Vagina (tissue), 2 donors: ENCODE measurements at regions not wholly inside any gene's neighbourhood (a gene's known extent, or its start where the extent isn't known, plus 50 kb on each side); places are given as distances from the start of the nearest gene placed in this dataset.

Experiments
- DNase-seq, 2 donors: peaks; one replicate each; pipeline ENCODE4 v3.0.0-alpha.2; 2017; ENCODE audit errors: extremely low spot score in 2 of 2
- H3K27ac ChIP-seq: fragments of 200-600 bp; sonication (generic); one replicate; pipeline ENCODE4 v1.5.1; 2019
- H3K27me3 ChIP-seq: fragments of 200-600 bp; sonication (generic); one replicate; pipeline ENCODE4 v1.5.1; 2019
- H3K36me3 ChIP-seq, 2 donors: fragments of 200-600 bp; sonication (generic); one replicate each; pipeline ENCODE4 v1.5.1; 2017 to 2019
- H3K4me1 ChIP-seq: fragments of 200-600 bp; sonication (generic); one replicate; pipeline ENCODE4 v1.5.1; 2019
- H3K4me3 ChIP-seq, 2 donors: fragments of 200-600 bp; sonication (generic); 1 replicate in 1 of 2; 2 replicates in 1 of 2; pipeline ENCODE4 v1.5.1; 2016 to 2019
- H3K9me3 ChIP-seq: fragments of 200-600 bp; sonication (generic); one replicate; pipeline ENCODE4 v1.5.1; 2019
- POLR2A ChIP-seq, 2 donors: fragments of 450-650 bp; IDR thresholded peaks; one replicate each; pipeline ENCODE4 v1.6.1; 2017; ENCODE audit warnings: antibody characterized with exemption in 2 of 2, mild to moderate bottlenecking in 2 of 2, moderate library complexity in 2 of 2
- POLR2AphosphoS5 ChIP-seq, 2 donors: sonication (generic); formaldehyde crosslinking; IDR thresholded peaks; one replicate each; pipeline ENCODE4 v1.9.0; 2017; ENCODE audit warnings: antibody characterized with exemption in 2 of 2, mild to moderate bottlenecking in 2 of 2, low read depth in 1 of 2; ENCODE audit not compliant: insufficient read depth in 1 of 2
- intact Hi-C: fragments of 100-400 bp; cut with DNase I; formaldehyde crosslinking; loops from one replicate; pipeline ENCODE4 v1.15.1; 2023
- TF ChIP-seq, protein P1 (sequence below), 3 experiments: fragments of 450-650 bp in 2 of 3; fragments of 200-600 bp in 1 of 3; sonication (generic) in 1 of 3; IDR thresholded peaks; one replicate each; pipeline ENCODE4 v1.5.1; 2017 to 2019; ENCODE audit warnings: antibody characterized with exemption in 3 of 3, mild to moderate bottlenecking in 2 of 3, moderate library complexity in 2 of 3

- H3K27ac ChIP-seq = no peak overlapping the region
- TF ChIP-seq, protein P1, sequence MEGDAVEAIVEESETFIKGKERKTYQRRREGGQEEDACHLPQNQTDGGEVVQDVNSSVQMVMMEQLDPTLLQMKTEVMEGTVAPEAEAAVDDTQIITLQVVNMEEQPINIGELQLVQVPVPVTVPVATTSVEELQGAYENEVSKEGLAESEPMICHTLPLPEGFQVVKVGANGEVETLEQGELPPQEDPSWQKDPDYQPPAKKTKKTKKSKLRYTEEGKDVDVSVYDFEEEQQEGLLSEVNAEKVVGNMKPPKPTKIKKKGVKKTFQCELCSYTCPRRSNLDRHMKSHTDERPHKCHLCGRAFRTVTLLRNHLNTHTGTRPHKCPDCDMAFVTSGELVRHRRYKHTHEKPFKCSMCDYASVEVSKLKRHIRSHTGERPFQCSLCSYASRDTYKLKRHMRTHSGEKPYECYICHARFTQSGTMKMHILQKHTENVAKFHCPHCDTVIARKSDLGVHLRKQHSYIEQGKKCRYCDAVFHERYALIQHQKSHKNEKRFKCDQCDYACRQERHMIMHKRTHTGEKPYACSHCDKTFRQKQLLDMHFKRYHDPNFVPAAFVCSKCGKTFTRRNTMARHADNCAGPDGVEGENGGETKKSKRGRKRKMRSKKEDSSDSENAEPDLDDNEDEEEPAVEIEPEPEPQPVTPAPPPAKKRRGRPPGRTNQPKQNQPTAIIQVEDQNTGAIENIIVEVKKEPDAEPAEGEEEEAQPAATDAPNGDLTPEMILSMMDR (IDR thresholded peaks at IDR 0.05) = no peak
- no peak for TF ChIP-seq POLR2A (IDR thresholded peaks at IDR 0.05)
- TF ChIP-seq POLR2AphosphoS5 (IDR thresholded peaks at IDR 0.05; ENCODE audit: insufficient read depth in 1 of 2, low read depth in 1 of 2) = no peak
Observed at GRCh38 chr9:28120626-28121025, 547.3 kb upstream of the C9orf72 start.

DNA sequence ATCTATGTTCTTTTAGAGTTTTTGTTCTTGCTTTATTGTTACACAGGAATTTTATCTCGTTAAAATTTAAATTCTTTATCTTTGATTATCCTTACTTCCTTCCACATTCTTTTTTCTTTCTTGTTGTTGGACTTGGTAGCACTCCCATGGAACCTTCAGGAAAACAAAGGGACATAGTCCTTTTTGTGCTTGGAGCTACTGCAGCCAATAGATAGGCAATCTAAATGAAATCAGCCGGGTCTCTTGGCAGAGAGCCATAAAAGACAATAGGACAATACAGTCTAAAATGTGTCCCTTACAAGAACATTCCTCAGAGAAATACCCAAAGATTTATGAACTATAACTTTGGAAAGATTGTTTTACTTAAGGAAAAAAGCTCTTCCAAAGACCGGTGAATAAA is 548.1 kb upstream of the C9orf72 start:
- DNase-seq = no peak
- Histone ChIP-seq H3K36me3 (no peaks in the 10 kb centered on the region), H3K4me3 (no peak overlapping the region), H3K9me3 (no peaks in the 10 kb centered on the region), H3K27ac (no peak overlapping the region), H3K4me1 (no peaks in the 10 kb centered on the region), H3K27me3 (no peaks in the 10 kb centered on the region)
- no peak for TF ChIP-seq POLR2A (IDR thresholded peaks at IDR 0.05)
- TF ChIP-seq, protein P1 (IDR thresholded peaks at IDR 0.05) = no peak
- no peak for TF ChIP-seq POLR2AphosphoS5 (IDR thresholded peaks at IDR 0.05; ENCODE audit: insufficient read depth in 1 of 2, low read depth in 1 of 2)
- intact Hi-C loops = no loop called here

More at GRCh38 chr9:28120626-28121025, 547.3 kb upstream of the C9orf72 start:
- DNase-seq = no peak
- no peaks in the 10 kb centered on the region for H3K36me3 ChIP-seq
- H3K9me3 ChIP-seq = no peaks in the 10 kb centered on the region
- no peaks in the 10 kb centered on the region for H3K27me3 ChIP-seq
- H3K4me1 ChIP-seq = no peaks in the 10 kb centered on the region
- no peak overlapping the region for H3K4me3 ChIP-seq
- intact Hi-C loops = no loop called here

GRCh38 chr9:28124917-28125316 is 551.6 kb upstream of the C9orf72 start:
- TF ChIP-seq POLR2A (IDR thresholded peaks at IDR 0.05) (no peak), POLR2AphosphoS5 (IDR thresholded peaks at IDR 0.05; ENCODE audit: insufficient read depth in 1 of 2, low read depth in 1 of 2) (no peak)
- TF ChIP-seq, protein P1 (IDR thresholded peaks at IDR 0.05) = no peak
- Histone ChIP-seq H3K4me1 (no peaks in the 10 kb centered on the region), H3K27me3 (no peaks in the 10 kb centered on the region), H3K9me3 (no peaks in the 10 kb centered on the region), H3K27ac (no peak overlapping the region), H3K36me3 (no peaks in the 10 kb centered on the region), H3K4me3 (no peak overlapping the region)
- intact Hi-C loops = no loop called here
- DNase-seq = no peak

DNA sequence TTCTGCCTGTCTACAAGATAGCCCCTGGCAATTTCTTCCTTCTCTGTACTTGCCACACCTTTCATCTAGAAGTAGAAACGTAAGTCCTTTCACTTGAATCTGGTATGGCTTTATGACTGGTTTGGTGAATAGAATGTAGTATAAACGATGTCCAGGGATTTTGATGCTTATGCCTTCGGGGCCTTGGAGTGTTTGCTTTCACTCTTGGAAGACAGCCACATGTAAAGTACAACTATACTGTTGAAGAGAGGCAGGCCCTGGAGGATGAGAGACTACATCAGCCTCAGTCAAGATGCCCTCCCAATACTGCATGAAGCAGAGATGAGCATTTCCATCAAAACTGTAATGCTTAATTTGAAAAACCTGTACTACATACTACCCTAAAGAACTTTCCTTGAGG is 553.8 kb upstream of the C9orf72 start:
- H3K4me3 ChIP-seq = no peak overlapping the region
- no peaks in the 10 kb centered on the region for H3K27me3 ChIP-seq
- TF ChIP-seq, protein P1 (IDR thresholded peaks at IDR 0.05) = no peak
- TF ChIP-seq POLR2A (IDR thresholded peaks at IDR 0.05) (no peak), POLR2AphosphoS5 (IDR thresholded peaks at IDR 0.05; ENCODE audit: insufficient read depth in 1 of 2, low read depth in 1 of 2) (no peak)
- no peaks in the 10 kb centered on the region for H3K36me3 ChIP-seq
- H3K4me1 ChIP-seq = no peaks in the 10 kb centered on the region
- intact Hi-C loops = no loop called here
- DNase-seq = no peak
- H3K27ac ChIP-seq = no peak overlapping the region
- no peaks in the 10 kb centered on the region for H3K9me3 ChIP-seq

DNA sequence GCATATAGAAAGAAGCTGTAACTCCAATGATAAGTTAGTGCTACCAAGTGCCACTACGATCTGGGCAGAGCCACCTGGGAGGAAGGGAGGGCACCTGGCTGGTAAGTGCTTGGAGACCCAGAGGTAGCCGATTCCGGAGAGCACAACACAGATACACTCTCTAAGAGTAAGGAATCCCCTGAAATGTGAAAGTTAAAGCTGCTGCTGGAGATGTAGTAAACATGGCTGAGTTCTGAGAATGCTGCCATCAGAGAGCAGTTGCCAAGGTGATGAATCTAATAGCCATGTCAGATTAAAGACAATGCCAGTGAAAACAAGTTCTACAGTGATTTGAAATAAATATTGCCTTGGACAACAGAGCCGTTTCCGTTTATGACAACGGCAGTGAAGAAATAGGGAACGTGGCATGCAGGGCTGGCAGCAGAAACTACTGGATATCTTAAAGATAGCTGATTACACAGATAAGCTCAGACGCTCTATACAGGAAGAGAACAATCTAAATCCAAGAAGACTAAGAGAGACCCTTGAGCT is 561.2 kb upstream of the C9orf72 start:
- no peak overlapping the region for H3K27ac ChIP-seq
- H3K9me3 ChIP-seq = no peaks in the 10 kb centered on the region
- no peak for DNase-seq
- intact Hi-C loops = no loop called here
- H3K36me3 ChIP-seq = no peaks in the 10 kb centered on the region
- H3K4me3 ChIP-seq = no peak overlapping the region
- no peaks in the 10 kb centered on the region for H3K4me1 ChIP-seq
- no peaks in the 10 kb centered on the region for H3K27me3 ChIP-seq
- TF ChIP-seq POLR2A (IDR thresholded peaks at IDR 0.05) (no peak), POLR2AphosphoS5 (IDR thresholded peaks at IDR 0.05; ENCODE audit: insufficient read depth in 1 of 2, low read depth in 1 of 2) (no peak)
- TF ChIP-seq, protein P1 (IDR thresholded peaks at IDR 0.05) = no peak
